GM21717 (cell line): ENCODE measurements at regions not wholly inside any gene's neighbourhood (a gene's known extent, or its start where the extent isn't known, plus 50 kb on each side); places are given as distances from the start of the nearest gene placed in this dataset.

Experiments
- ATAC-seq: cut with Tn5 transposase; IDR thresholded peaks from one replicate; pipeline ENCODE4 v1.9.1; 2021; ENCODE audit warnings: mild to moderate bottlenecking, moderate library complexity; ENCODE audit not compliant: unreplicated experiment

DNA sequence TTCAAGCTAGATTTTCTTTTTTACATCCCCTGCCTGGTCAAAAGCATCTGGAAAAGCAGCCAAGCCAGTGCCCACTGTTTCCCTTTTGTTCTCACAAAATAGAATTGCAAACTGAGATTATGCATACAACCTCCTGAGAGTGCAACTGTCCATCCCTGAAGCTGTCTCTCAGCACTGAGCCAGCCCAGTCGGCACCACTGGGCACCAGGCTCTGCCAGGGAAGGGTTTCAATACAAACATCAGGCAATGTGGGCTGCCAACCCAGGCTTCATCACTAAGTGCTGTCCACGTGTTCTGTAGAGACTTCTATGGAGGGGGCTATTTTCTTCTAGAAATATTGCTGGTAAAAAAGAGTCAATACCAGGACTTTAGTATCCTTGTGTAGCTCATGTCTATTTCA, 356.3 kb upstream of the TBL1XR1 start:
- no peak for ATAC-seq

DNA sequence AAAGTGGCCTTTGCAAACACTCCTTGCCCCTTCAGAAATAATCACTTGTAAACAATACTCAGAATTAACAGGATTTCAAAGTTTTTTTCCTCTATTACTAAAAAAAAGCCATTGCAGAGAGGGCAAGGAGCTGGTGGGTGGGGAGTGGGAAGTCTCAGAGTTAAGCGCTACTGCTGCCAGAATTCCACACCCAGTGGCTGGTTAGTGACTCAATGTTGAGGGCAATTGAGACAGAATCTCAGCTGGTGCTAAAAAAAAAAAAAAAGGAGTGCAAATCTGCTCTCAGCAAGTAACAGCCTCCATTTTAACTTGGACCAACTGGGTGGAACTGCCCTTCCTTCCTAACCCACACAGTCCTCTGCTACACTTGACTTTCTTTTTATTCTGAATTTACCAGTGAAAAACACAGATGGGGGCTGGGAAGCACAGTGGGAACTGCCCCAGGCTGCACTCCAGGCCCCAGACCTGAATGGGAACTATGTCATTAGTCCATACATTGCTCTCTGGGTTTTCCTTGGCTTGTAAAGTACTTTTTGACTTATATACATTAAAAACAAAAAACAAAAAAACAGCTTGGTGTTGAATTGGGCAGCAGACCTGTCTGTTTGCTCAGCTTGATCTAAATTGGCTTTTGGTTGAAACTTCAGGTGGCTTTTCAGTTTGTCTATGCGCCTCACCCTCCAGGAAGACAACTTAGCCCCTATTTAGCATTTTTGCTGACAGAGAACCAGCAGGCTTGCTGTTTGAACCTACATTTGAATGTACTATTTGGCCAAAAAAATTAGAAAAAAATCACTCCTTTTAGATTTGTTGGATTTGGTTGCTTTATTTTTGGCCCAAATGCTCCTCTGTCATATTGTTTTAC, 357.8 kb upstream of the TBL1XR1 start:
- no peak for ATAC-seq

DNA sequence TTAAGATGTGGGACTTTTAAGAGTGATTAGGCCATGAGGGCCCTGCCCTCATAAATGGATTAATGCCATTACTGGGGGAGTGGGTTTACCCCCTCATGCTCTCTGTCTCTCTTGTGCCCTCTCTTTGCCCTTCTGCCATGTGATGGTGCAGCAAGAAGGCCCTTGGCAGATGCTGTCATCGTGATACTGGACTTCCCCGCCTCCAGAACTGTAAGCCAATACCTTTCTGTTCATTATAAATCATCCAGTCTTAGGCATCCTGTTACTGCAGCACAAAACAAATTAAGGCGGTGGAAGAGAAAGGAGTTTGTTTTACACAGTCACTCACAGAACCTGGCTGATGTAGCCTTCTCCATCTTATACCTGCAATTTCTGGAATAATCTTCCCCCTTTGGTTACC, 360.3 kb upstream of the TBL1XR1 start:
- ATAC-seq = no peak

DNA sequence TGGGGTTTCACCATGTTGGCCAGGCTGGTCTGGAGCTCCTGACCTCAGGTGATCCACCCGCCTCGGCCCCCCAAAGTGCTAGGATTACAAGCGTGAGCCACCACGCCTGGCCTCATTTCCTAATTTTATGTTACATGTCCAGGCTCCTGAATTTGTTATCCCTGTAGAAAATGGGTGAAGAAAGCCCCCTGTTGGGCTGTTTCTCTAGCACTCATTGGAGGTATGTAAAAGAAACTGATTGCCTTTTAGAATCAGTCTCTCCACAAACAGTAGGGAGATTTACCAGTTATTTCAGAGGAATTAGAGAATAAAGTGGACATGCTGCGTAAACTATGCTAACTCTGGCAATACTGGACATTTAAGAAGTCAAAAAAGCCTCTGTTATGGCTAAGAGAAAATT, 364.1 kb upstream of the TBL1XR1 start:
- no peak for ATAC-seq

DNA sequence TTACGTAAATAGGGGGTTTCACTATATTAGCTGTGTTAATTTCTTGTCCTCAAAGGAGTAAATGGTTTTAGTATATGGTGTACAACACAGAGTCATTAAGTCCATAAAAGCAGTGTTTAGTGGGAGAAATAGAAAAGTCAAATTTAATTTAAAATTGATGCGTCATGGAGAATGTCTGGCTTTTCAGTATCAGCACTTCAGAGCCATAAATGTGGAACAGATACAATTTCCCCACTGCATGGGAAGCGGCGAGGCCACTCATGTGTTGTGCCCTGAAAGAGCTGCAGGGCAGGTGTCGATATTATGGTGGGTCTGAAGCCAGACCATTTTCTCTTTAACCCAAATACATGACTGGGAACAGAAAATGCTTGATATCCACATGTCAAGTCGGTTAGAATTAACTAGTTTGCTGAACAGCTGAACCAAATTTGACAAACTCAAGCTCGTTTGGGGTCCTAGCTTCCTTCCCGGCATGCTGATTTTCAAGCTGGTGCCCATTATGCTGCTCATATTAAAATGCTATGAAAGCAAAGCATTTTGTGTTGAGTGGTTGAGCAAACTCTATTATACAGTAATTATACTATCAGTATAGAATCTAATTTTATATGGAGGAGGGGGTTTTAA, 364.6 kb upstream of the TBL1XR1 start:
- no peak for ATAC-seq

DNA sequence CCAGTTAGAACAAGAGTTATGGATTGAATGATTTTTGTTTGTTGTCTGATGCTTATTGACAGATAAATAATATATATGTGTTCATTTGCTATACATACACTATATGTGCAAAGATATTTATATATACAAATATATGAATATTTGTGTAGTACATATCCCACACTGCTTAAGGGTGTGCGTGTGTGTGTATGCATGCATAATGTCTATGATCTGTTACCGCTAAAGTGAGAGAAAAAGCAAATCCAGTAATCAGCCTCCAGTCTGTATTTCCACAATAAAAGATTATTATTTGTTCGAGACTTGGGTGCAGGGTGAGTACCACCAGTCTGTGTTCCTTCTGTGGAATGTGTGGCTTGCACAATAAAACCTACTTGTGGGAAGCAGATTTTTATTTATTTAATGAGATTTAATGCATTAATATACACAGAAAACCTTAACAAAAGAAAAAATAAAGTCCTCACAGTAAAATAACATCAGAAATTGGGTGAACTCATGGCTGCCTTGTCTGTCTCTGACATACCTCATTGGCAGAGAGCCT, 366.0 kb upstream of the TBL1XR1 start:
- no peak for ATAC-seq

DNA sequence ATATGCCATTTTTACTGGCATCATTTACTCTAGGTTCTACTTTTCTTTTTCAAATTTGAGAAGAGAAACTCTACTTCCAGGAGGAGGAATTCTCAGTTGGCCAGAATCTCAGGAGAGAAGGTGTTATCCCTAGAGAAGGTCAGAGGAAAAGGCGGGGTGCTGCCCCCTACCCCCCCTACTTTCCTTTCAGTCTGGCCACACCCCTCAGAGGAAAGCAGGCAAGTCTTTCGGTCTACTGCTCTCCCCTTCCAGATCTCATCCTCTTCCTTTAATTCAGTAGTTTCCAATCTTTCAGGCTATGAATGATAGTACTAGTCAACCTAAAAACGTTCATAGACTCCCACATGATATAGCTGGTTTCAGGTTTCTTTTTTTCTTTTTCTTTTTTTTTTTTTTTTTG, 366.5 kb upstream of the TBL1XR1 start:
- ATAC-seq = no peak

DNA sequence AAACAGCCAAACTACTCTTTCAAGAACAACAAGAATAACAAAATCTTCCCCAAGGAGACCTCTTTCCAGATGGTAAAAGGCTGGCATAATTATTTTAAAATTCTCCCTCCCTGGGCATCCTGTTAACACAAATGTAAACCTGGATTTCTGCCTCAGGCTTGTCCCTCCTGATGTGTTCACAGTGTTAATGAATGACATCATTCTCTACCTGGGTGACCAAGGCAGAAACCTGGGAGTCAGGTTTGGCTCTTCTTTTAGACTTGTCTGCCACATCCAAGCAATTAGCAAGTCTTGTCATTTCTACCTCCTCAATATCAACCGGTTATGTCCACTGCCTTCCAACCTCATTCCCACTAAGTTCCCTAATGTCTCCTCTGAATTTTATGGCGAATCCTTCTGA, 368.7 kb upstream of the TBL1XR1 start:
- no peak for ATAC-seq

DNA sequence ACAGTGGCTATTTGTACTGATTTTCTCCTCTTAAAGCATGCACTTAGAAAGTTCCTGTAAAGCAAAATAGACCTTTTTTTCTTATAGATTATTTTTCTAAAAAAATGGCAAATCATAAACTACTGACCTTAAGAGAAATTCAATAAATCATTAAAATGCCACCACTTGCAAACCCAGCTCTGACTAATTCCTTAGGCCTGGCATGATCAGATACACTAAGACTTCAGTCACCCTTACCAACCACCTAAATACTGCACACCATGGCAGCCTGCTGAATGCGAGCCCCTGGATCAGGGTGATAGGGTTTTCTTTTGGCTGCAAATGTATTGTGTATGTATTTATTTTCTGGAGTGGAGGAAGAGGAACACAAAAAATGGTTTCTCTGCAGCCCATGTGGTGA, 370.6 kb upstream of the TBL1XR1 start:
- no peak for ATAC-seq

DNA sequence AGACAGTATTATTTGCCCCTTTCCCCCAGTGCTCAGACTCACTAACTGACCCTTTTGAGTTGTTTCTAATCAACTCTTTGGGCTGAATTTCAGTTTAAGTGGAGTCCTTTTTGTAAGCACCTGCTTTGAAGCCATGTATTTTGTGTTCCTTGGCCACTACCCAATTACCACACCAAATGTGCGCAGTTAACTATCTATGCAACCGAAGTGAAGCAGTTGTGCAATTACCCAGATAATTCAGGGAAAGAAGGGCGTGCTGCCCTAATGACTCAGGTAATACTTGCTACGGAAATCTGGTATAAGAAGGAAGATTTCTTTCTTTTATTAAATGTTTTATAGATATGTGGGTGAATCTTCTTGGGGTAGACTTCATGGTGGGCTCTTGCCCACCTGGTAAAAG, 371.9 kb upstream of the TBL1XR1 start:
- no peak for ATAC-seq

DNA sequence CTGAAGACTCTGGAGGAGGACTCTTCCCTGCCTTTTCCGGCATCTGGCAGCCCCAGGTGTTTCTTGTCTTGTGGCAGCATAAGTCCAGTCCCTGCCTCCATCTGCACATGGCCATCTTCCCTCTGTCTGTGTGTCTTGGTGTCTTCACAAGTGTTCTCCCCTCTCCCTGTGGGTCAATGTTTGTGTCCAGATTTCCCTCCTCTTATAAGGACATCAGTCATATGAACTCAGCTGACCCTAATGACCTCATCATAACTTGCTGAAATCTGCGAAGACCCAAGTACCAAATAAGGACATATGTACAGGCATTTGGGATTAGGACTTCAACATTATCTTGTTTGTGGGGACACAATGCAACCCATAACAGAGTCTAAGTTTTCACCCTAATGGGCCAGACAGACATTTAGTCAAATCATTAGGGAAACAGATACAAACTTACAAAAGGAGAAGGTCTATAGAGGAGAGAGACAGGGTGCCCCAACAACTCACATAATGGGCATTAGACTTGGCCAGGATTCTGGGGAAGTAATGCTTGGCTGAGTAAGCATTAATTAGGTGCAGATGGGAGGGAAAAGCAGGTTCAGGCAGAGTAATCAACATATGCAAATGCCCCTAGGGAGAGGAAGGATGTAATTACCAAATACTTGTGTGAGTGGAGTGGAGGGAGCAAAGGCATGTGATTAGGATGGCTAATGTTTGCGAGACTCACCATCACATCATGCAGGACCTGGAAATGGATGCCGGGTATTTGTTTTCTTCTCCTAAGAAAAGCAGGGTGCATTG, 372.8 kb upstream of the TBL1XR1 start:
- no peak for ATAC-seq

DNA sequence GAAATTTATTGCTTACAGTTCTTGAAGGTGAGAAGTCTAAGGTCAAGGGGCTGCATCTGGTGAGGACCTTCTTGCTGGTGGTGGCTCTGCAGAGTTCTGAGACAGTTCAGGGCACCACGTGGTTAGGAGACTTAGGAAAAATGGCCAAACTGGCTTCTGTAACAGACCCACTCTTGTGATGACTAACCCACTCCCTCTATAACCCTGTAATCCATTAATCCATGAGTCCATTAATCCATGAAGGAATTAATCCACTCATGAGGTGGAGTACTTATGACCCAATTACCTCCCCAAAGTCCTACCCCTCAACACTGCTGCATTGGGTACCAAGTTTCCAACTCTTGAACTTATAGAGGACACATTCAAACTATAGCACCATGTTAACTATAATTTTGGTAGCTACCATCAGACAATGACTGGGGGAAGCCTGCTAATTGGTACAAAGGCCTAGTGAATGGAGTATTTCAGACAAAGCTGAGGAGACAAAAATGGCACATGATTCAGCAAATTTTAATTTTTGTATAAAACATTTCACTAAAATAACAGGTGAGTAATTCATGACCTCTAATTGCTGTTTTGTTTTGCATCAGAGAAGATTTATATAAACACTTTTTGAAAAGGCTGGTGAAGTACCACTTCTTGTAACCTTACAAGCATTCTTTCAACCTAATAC, 374.1 kb upstream of the TBL1XR1 start:
- no peak for ATAC-seq

DNA sequence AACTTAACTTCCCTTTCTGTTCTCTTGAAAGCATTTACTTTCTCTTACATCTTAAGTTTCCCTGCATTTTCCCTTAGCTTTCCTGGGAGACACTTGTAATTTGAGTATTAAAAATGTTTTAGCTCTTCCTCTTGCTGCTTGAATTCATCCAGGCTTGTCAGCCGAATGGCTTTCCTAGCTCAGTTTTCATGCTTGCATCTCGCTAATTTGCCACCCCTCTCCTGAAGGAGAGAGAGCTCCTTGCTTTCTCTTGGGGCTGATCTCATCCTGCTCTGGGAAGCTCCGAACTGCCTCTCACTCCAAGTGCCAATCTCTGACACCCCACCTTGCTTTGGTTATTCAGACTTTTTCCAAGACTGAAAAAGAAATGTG, 374.6 kb upstream of the TBL1XR1 start:
- ATAC-seq = no peak

DNA sequence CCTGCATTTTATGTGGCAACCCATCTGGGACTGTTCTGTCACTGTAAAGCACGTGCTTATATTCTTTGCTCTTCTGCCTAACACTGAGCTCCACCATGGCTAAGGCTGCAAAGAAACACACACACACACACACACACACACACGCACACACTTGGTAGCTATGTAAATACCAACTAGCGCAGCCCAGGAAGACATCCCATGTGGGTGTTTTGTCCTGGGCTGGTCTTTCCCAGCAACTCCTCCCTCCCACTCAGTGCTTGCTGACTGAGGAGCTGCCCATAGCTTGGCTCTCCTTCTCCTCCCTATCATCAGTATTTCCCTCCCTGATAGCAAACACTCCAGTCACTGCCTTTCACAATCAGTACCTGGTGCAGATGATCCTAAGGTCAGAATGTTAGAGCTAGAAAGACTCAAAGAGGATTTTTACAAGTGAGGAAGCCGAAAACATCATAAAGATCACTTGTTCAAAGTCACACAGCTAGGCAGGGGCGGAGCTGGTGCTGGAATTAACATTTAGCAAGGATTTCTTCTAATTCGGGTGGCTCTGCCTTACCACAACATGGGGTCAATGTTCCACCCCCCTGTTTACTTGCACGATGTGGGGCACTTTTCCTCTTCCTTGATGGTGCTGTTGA, 377.1 kb upstream of the TBL1XR1 start:
- ATAC-seq = no peak

DNA sequence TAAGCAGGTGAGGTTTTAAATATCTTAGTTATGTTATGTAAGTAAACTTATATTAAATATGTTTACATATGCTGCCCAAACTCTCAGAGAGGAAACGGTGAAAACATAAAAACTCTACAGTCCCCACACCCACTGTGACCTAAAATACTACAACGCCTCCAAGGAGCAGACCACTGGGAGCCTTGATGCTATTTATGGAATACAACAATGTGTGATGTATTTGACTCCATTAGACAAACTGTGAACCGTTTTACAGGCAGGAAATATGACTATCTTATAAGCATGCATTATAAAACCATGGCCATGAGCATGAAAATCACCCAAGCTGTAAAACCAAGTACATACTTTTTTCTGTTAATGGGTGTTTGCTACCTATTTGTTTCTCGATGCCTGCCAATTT, 379.5 kb upstream of the TBL1XR1 start:
- no peak for ATAC-seq

DNA sequence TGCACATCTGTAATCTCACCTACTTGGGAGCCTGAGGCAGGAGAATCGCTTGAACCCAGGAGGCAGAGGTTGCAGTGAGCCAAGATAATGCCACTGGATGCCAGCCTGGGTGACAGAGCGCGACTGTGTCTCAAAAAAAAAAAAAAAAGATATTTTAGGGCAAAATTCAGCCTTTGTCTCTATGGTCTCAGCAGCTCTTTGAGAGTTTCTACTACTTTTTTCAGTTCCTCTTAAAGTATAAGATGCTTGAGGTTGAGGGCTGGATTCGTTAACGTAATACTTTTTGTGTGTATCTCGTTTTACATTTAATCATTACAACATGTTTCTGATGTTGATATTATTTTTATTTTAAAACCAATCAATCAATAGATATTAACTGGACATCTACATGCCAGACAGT, 381.2 kb upstream of the TBL1XR1 start:
- ATAC-seq = peak; percentile 66

DNA sequence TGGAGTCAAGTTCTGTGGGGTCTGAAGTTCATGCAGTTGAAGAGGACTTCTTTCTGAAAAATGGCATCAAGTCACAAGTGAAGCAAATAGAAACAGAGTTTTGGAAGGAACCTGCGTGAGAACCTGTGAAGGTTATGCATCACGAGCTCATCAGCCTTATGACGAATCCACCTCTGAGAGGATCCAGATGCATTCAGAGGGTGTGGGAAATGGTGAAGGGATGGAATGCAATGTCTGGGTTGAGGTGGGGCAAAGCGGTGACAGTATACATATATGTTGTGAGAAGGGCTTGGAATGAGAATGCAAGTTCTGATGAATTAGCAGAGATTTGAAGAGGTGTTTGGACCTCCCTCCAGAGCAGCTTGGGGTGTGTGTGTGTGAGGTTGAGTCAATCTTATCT, 382.1 kb upstream of the TBL1XR1 start:
- no peak for ATAC-seq

DNA sequence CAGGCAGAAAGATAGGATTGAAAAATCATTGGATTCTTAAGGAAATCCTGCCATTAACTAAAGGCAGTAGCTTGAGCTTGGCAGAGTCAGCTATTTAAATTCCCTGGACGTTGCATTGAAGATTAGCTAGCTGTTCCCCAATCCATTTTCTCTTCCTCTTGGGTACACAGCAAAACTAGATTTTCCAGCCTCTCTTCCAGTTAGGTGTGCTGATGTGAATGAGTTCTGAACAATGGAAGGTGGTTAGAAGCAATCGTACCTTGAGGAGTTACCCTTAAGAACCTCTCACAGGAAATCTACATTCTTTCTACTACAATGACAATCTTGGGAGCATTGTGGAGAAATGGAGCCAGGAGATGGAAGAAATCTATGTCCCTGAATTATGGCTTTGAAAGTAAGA, 383.2 kb upstream of the TBL1XR1 start:
- ATAC-seq = no peak

DNA sequence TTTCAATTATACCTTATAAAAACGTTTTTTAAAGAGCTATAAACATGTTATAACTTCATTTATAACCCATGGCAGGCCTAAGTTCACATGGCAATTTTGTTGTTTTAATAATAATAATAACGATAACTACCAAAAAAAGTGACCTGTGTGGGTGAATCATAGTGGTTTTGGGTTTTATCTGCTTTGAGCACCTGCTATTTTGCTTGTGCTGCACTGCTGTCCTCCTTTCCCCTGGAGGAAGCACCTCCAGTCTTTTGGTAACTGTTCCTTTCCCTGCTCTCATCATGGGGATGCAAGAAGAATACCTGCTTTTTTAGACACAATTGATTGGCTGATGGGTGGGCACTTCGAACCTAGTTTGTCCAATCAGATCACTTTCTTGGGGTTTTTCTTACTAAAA, 388.0 kb upstream of the TBL1XR1 start:
- no peak for ATAC-seq

DNA sequence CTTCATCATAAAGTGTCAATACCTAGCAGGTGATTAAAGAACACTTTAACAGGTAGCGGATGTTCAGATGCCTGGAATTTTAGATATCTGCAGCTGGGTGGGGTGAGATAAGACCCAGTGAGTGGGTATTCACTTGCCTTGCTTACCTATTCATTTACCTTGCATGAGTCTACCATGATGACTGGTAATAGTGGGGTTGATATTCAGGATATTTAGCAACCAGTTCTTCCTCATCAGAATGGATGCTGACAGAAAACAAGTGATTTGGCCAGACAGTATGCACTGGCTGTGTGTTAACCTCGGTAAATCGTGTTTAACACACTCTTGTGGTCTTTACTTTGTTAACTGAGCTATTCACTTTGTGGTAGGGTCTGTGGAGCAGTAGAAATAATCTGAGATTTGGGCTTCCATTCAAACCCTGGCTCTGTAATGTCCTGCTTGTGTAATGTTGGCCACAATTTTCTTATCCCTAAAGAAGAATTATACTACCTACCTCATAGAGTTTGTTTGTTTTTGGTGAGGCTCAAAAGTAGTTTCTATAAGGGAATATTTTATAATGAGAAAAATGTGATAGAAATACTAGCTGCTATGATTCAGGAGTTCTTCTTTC, 391.9 kb upstream of the TBL1XR1 start:
- no peak for ATAC-seq
